Inflammatory macrophage treated with lipopolysaccharide for 4 hours (primary cell): ENCODE measurements at regions not wholly inside any gene's neighbourhood (a gene's known extent, or its start where the extent isn't known, plus 50 kb on each side); places are given as distances from the start of the nearest gene placed in this dataset.
A peak's percentile ranks its signal among the peaks of the same experiment; 100 is the strongest.
"Not testable (repeated sequence)": the region's sequence is repeated elsewhere in the genome, so short reads cannot be mapped to it uniquely, and the experiment has no call there.

Experiments used
- DNase-seq: peaks from one replicate; pipeline ENCODE4 v3.0.0-alpha.2; 2020

DNA sequence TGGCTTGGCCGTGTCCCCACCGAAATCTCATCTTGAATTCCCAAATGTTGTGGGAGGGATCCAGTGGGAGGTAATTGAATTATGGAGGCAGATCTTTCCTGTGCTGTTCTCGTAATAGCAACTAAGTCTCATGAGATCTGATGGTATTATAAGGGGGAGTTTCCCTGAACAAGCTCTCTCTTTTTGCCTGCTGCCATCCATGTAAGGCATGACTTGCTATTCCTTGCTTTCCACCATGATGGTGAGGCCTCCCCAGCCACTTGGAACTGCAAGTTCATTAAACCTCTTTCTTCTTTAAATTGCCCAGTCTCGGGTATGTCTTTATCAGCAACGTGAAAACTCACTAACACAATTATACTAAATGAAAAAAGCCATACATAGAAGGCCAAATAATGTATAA is 101.3 kb upstream of the LYPLAL1 start:
- no peak for DNase-seq

DNA sequence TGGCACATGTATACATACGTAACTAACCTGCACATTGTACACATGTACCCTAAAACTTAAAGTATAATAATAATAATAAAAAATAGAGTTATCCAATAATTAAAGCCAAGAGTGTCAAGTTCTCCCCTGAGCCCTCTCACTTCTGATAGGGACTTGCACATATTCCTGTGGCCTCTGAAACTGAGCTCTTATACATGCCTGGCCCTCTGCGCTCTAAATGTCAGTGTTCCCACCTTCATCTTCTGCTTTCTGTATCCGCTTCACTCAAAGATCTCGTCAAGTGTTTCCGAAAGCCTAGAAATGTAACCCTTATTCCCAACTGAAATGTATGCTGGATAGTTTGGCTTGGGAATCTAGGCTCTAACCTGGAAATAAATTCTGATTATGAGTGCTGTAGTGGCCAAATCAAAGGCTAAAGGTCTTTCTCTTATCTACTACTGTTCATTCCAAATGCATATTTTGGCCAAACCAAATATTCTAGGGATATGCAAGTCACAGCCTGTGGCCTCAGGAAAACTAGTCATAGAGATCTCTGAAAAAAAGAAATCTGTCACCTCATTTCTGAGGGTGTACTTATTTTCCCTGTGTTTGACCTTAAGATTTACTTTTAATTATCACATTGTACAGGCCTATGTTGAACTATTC is 99.5 kb upstream of the LYPLAL1 start:
- no peak for DNase-seq

DNA sequence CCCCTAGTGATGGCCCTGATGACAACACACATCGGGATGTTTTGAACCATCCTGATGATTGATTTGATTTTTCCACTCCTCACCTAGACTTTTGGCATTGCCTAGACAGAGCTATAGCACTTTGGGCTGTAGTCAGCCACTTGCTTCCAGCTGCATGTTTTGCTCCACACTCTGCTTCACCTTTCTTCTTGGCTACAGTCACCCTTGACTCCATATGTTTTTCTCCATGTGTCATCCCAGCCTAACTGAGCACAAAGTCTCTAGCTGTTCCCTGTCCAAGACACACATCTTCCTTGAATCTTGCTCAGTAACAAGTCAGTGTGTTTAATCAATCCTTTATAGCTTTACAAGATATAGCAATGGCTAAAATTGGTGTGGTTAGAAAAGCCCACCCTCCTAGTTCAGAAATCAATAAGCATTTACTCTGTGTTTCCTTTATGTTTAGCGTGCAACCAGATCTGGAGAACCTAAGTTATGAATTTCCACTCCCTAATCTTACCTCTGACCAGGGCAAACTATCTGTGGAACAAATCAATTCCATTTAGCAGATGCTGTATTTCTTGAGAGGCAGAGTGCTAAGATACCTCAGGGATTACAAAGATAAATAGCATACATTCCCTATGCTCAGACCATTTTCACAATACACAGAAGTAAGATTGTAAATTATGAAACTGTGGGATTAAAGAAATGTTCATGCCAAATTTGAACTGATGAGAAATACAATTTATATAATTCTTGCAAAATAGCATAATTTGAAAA is 98.4 kb upstream of the LYPLAL1 start:
- DNase-seq, result no peak

DNA sequence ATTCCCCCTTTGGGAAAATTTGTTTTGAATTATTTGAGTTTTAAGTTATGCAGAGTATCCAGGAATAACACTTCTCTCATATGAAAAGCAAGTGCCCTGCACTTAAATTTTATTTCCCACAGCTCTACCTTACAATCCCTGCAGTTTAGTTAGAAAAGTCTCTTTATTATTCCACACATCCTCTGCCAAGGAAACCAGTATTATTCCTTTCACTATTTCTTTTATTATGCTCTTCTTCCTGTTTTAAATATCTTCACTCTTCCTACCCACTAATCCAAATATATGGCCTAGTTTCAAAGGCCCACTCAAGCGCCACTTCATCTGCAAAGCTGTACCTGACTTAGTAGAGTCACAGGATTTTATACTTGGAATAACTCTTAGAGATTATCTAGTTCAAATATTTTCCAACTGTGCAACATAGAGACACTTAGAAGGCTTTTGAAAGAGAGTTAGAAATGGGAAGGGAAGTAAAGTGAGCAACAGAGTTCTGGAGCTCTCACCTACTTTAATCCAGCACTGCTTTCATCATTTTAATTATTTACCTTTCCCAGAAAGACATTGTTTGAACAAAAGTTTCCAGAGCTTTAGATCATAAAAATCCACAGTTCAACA is 97.2 kb upstream of the LYPLAL1 start:
- no peak for DNase-seq

DNA sequence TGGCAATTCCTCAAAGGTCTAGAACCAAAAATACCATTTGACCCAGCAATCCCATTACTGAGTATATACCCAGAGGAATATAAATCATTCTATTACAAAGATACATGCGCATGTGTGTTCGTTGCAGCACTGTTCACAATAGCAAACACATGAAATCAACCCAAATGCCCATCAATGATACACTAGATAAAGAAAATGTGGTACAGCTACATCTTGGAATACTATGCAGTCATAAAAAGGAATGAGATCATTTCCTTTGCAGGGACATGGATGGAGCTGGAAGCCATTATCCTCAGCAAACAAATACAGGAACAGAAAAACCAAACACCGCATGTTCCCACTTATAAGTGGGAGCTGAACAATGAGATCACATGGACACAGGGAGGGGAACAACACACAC is 95.9 kb upstream of the LYPLAL1 start:
- not testable (repeated sequence) for DNase-seq

DNA sequence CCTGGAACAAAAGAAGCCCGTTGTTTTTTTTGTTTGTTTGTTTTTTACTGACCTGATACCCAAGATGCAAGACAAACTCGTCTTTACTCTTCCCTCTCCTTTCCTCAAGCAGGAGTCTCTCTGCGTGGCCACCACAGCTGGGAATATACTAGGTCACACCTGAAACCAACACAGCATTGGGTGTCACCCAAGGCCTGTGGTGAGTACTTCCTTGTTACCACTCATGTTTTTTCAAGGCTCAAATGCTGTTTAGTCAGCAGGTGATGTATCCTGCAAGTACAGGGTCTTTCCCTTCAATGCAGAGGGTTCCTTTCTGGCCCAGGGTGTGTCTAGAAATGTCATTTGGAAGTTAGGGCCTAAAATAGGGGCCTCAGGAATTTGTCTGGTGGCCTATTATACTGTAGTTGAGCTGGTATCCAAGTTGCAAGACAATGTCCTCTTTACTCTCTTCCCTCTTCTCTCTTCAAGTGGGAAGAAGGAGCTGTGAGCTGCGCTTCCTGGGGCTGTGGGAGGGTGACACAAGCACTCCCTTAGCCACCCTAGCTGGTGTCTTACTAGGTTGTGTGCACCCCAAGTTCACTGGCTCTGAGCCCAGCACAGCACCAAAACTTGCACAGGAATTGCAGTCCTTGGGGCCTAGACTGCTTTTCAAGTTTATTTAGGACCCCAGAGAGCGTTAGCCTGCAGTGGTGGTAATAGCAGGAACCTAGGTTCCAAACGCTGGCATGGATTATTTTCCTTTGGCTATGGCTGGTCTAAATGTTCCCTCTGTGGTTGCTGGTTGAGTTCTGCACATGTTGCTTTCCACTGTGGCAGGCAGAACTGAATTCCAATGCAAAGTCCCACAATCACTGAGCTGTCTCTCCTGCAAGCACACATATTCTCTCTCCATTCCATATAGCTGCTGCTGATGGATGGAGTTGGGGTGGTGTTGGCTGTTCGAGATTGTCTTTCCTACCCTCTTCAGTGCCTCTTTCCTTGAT is 91.4 kb upstream of the LYPLAL1 start:
- peak; percentile 48 for DNase-seq

DNA sequence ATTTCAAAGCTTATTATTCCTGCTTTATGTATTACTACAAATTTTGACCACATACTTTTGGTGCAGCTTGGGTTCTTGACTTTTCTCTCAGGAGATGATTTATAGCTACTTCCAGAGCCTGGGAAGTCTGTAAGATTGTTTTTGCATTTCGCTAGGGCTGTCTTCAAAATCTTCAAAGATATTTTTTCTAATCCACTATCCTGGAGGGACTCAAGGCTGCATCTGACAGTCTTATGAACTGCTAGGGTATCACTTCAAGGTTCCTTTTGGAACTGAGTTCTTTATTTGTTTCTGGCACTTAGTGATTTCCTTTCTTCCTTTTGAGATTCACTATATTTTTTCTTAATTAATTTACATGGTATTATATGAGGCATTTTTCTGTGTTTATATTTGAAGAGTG is 90.0 kb upstream of the LYPLAL1 start:
- DNase-seq, result no peak

DNA sequence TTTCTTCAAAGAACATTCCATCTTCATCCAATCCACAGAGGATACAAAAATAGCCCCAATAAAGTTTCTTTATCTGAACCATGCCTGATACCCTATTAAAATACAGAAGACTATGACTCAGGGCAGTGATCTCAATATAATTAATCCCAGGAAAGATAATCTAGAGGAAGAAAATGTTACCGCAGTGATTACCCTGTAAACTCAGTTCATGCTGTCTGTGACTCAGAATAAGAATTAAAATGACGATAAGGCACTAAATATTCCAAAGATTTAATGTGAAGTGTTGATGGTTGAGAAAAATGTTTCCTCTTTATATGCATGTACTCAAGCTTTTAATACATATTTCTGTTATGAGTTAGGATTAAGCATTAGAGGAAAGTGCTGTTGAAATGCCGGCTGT is 88.6 kb upstream of the LYPLAL1 start:
- no peak for DNase-seq

DNA sequence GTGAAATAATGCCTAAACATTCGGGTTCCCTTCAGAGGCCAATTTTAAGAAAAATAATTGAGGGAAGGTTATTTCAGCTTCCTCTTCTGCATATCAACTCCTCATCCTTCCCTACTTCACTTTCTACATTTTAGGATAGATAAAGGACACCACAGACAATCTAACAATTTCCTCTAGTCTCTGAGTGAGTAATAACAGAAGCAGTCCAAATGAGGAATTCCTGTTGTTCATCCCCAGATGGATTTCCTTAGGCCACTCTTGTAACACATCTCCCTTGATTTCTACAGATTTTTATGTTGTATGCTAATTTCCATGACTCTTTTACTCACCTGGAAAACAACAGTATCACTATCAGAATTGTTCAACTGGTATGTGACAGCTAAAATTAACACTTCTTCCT is 87.7 kb upstream of the LYPLAL1 start:
- peak; percentile 39 for DNase-seq

DNA sequence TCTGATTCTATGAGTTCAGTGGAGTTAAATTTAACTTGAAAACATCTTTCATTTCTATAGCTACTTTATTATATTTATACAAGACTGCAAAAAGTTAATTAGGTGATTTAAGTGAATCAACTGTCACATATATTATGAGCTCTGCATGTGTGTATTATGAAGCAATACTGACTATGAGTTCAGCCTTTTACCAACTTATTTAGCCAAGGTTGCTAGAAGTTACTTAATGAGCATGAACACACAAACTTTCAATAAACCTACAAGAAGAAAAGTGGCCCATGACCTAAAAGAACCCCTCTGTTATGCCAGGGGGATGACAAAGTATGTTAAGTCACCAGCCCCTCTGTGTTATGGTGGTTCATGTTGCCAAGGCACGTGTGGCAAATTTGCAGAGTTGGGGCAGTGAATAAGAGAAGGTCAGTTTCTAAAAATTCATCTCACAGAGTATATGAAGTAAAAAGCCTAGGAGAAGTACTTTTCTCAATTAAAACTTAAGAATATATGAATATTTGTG is 86.7 kb upstream of the LYPLAL1 start:
- peak; percentile 40 for DNase-seq

DNA sequence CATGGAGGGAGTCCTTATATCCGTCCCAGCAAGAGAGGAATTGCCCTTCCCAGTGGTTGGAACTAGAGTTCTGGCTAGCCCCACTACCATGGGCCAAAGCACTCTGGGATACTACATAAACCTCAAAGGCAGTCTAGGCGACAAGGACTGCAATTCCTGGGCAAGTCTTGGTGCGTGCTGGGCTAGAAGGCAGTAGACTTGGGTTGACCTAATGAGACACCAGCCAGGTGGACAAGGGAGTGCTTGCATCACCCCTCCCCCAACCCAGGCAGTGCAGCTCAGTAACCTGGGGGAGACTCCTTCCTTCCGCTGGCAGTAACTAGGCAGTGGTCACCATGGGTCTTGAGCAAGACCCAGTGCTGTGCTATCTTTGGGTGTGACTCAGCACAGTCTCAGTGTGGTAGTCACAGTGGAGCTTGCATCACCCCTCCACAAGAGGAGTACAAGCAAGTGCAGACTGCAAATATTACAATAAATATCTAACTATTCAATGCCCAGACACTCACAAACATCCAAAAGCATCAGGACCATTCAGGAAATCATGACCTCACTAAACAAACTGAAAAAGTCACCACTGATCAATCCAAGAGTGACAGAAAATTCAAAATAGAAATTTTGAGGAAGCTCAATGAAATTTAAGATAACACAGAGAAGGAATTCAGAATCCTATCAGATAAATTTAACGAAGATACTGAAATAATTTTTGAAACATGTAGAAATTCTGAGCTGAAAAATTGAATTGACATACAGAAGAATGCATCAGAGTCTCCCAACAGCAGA is 84.7 kb upstream of the LYPLAL1 start:
- DNase-seq, result peak; percentile 96

DNA sequence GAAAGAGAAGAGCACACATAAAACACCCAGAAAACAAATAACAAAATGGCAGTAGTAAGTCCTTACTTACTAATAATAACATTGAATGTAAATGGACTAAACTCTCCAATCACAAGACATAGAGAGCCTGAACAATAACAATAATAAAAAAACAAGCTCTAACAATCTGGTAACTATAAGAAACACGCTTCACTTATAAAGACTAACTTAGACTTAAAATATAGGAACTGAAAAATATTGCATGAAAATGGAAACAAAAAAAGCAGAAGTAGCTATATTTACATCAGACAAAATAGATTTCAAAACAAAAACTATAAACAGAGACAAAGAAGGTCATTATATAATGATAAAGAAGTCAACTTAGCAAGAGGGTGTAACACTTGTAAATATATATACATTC is 83.1 kb upstream of the LYPLAL1 start:
- peak; percentile 88 for DNase-seq

DNA sequence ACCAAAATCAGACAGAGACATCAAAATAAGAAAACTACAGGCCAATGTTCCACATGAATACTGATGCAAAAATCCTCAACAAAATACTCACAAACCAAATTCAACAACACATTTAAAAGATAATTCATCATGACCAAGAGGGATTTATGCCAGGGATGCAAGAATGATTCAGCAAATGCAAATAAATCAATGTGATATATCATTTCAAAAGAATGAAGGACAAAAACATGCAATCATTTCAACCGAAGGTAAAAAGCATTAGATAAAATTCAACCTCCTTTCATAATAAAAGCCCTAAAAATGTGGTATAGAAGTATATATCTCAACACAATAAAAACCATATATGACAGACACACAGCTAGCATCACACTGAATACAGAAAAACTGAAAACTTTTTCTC is 81.5 kb upstream of the LYPLAL1 start:
- DNase-seq, result no peak

DNA sequence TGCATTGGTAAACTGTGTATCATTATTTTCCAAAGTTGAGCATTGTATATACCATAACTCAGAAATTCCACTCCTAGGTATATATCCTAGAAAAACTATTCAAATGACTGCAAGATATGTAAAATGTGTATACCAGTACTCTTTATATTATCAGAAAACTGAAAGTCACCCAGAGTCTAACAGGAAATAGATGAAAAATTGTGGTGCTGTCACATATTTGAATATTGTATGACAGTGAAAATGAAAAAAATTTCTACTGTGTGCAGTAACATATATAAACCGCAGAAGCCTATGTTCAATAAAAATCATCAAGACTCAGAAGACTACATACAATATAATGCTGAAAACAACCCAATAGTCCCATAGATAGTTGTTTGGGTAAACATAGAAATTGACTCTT is 74.4 kb upstream of the LYPLAL1 start:
- DNase-seq, result no peak

DNA sequence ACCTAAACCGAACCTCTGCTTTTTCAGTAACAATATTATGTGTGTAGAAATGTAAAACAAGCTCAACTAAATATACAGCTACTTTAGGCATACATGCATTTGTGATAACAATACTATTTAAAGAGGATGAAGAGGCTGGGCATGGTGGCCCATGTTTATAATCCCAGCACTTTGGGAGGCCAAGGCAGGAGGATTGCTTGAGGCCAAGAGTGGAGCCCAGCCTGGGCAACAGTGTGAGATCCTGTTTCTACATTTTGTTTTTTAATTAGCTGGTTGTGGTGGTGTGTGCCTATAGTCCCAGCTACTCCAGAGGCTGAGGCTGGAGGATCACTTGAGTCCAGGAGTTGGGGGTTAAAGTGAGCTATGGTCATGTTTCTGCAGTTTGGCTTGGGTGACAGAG is 73.6 kb upstream of the LYPLAL1 start:
- no peak for DNase-seq

DNA sequence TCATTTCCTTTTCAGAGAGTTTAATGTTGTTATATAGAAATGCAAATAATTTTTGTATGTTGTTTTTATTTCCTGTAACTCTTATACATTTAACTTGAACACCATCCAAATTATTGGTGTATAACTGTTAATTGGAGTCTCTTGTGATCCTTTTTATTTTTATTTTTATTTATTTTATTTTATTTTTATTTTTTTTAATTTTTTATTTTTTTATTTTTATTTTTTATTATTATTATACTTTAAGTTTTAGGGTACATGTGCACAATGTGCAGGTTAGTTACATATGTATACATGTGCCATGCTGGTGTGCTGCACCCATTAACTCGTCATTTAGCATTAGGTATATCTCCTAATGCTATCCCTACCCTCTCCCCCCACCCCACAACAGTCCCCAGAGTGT is 71.2 kb upstream of the LYPLAL1 start:
- DNase-seq, result not testable (repeated sequence)

DNA sequence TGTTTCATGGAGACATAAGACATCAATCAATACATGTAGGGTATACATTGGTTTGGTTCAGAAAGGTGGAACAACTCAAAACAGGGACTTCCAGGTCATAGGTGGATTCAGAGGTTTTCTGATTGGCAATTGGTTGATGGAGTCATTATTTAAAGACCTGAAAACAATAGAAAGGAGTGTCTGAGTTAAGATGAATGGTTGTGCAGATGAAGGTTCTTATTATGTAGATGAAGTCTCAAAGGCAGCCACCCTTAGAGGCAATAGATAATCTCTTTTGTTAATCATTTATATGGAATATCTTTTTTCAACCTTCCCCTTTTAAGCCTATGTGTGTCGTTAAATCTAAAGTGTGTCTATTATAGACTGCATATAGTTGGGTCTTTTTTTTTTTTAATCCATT is 67.8 kb upstream of the LYPLAL1 start:
- DNase-seq, result no peak

DNA sequence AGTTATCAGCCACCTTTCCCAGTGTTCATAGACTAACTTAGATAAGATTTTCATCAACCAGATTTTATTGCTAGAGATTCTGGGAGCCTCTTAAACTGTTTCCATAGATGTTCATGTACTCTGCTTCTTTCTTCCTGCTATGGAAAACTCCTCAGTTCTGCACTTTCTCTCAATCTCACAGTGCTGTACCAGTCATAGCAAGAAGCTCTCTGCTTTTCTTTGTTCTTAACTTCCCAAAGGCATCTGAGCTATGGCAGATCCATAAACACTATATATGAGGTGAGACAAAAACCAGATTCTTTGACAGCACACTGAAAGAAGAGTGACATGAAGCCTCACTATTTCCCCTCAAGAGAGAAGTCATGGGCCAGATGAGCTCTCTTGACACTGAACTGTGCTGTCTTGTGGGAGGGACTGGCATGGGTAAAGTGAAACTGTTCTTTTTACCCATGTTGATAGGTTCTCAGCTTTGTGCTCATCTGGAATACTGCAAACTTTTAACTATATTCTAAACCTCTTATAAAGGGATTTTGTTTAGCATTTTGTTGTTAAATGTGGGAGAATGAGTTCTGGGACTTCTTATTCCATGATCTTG is 64.2 kb upstream of the LYPLAL1 start:
- peak; percentile 5 for DNase-seq

DNA sequence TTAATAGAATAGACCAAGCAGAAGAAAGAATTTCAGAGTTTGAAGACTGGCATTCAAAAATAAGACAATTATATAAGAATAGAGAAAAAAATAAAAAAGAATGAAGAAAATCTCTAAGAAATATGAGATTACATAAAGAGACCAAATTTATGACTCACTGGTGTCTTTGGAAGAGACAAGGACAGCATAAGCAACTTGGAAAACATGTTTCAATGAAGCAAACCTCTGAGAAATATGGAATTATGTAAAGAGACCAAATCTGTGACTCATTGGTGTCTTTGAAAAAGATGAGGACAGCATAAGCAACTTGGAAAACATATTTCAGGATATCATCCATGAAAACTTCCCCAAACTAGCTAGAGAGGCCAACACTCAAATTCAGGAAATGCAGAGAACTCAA is 60.4 kb upstream of the LYPLAL1 start:
- peak; percentile 2 for DNase-seq

DNA sequence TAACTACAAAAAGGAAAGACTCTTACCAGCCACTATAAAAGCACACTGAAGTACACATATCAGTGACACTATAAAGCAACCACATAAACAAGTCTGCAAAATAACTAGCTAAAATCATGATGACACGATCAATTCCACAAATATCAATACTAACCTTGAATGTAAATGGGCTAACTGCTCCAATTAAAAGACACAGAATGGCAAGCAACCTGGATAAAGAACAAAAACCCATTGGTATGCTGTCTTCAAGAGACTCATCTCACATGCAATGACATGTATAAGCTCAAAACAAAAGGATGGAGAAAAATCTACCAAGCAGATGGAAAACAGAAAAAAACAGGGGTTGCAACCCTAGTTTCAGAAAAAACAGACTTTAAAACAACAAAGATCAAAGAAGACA is 59.7 kb upstream of the LYPLAL1 start:
- DNase-seq, result no peak

DNA sequence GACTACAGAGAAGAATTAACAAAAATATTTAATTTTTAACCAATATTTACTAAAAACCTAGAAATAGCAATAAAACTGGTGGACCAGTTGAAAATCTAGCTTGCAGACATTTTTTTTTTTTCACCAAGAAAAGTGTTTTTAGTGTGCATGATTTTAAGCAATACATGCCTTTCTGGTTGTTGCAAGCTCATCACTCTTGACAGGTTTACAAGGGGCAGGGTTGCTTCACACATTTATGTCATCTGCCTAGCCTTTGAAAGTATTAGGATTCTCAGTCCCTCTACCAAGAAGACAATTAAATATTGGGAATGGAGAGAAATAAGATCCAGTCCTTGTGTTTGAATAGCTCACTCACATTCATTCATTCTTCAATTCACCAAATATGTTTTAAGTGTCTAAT is 53.8 kb upstream of the LYPLAL1 start:
- peak; percentile 9 for DNase-seq
